Testis (tissue), 2 donors: ENCODE measurements at regions not wholly inside any gene's neighbourhood (a gene's known extent, or its start where the extent isn't known, plus 50 kb on each side); places are given as distances from the start of the nearest gene placed in this dataset.

Source experiments
- CTCF ChIP-seq, 3 experiments: fragments of 450-650 bp in 2 of 3; fragments of 200-600 bp in 1 of 3; sonication (generic) in 1 of 3; IDR thresholded peaks; one replicate each; pipeline ENCODE4 v1.5.1; 2016 to 2019; ENCODE audit warnings: antibody characterized with exemption in 3 of 3, mild to moderate bottlenecking in 2 of 3, moderate library complexity in 1 of 3
- POLR2A ChIP-seq: fragments of 450-650 bp; IDR thresholded peaks from one replicate; pipeline ENCODE4 v1.6.1; 2017; ENCODE audit warnings: antibody characterized with exemption, mild to moderate bottlenecking, moderate library complexity

- TF ChIP-seq POLR2A (no peak), CTCF (IDR thresholded peaks at IDR 0.05) (no peak)
Measured at GRCh38 chr14:104479901-104480300, 99.7 kb upstream of the C14orf180 start.
